ENCODE measurements at regions not wholly inside any gene's neighbourhood (a gene's known extent, or its start where the extent isn't known, plus 50 kb on each side); places are given as distances from the start of the nearest gene placed in this dataset.
"Not testable (repeated sequence)": the region's sequence is repeated elsewhere in the genome, so short reads cannot be mapped to it uniquely, and the experiment has no call there.

- WGBS = 79% methylated on average over 6 of the region's 6 CpGs
- Histone ChIP-seq H3K36me3 (no peaks in the 10 kb centered on the region), H3K27ac (no peak overlapping the region), H3K9me3 (no peaks in the 10 kb centered on the region), H3K27me3 (no peaks in the 10 kb centered on the region), H3K4me3 (no peak overlapping the region), H3K4me1 (no peaks in the 10 kb centered on the region)
- no peak for DNase-seq (ENCODE audit: low spot score in 2 of 2)
- TF ChIP-seq POLR2A (IDR thresholded peaks at IDR 0.05) (no peak), POLR2AphosphoS5 (IDR thresholded peaks at IDR 0.05) (no peak), EP300 (IDR thresholded peaks at IDR 0.05) (no peak)
- TF ChIP-seq, protein P1, sequence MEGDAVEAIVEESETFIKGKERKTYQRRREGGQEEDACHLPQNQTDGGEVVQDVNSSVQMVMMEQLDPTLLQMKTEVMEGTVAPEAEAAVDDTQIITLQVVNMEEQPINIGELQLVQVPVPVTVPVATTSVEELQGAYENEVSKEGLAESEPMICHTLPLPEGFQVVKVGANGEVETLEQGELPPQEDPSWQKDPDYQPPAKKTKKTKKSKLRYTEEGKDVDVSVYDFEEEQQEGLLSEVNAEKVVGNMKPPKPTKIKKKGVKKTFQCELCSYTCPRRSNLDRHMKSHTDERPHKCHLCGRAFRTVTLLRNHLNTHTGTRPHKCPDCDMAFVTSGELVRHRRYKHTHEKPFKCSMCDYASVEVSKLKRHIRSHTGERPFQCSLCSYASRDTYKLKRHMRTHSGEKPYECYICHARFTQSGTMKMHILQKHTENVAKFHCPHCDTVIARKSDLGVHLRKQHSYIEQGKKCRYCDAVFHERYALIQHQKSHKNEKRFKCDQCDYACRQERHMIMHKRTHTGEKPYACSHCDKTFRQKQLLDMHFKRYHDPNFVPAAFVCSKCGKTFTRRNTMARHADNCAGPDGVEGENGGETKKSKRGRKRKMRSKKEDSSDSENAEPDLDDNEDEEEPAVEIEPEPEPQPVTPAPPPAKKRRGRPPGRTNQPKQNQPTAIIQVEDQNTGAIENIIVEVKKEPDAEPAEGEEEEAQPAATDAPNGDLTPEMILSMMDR (IDR thresholded peaks at IDR 0.05) = no peak
Measured at GRCh38 chr4:120000591-120001296, 65.9 kb downstream of the MAD2L1 start.

DNA sequence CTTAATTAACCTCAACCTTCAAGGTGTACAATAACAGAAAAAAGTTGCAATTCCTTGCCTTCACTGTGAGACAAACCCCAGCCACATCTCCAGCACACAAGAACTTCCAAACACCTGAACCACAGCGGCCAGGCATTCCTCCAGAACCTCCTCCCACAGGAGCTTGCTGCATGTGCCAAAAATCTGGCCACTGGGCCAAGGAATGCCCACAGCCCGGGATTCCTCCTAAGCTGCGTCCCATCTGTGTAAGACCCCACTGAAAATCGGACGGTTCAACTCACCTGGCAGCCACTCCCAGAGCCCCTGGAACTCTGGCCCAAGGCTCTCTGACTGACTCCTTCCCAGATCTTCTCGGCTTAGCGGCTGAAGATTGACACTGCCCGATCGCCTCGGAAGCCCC is 70.6 kb downstream of the MAD2L1 start:
- not testable (repeated sequence) for H3K36me3 ChIP-seq; DNase-seq (ENCODE audit: low spot score in 2 of 2); H3K9me3 ChIP-seq; H3K27ac ChIP-seq; H3K4me3 ChIP-seq; H3K27me3 ChIP-seq; H3K4me1 ChIP-seq
- 91% methylated on average over 9 of the region's 10 CpGs for WGBS

- DNase-seq (ENCODE audit: low spot score in 2 of 2) = no peak
- no peaks in the 10 kb centered on the region for H3K4me1 ChIP-seq
- H3K36me3 ChIP-seq = no peaks in the 10 kb centered on the region
- TF ChIP-seq POLR2A (IDR thresholded peaks at IDR 0.05) = no peak
- no peak for TF ChIP-seq EP300 (IDR thresholded peaks at IDR 0.05)
- TF ChIP-seq, protein P1 (IDR thresholded peaks at IDR 0.05) = no peak
- no peak for TF ChIP-seq POLR2AphosphoS5 (IDR thresholded peaks at IDR 0.05)
- H3K27me3 ChIP-seq = no peaks in the 10 kb centered on the region
- H3K27ac ChIP-seq = no peak overlapping the region
- no peaks in the 10 kb centered on the region for H3K9me3 ChIP-seq
- H3K4me3 ChIP-seq = no peak overlapping the region
- WGBS = 49% methylated on average over 2 of the region's 2 CpGs
Measured at GRCh38 chr4:119984996-119985395, 81.7 kb downstream of the MAD2L1 start.

GRCh38 chr4:119982756-119983155 is 83.9 kb downstream of the MAD2L1 start:
- Histone ChIP-seq H3K4me1 (no peaks in the 10 kb centered on the region), H3K4me3 (no peak overlapping the region), H3K9me3 (no peaks in the 10 kb centered on the region), H3K27me3 (no peaks in the 10 kb centered on the region), H3K27ac (no peak overlapping the region), H3K36me3 (no peaks in the 10 kb centered on the region)
- DNase-seq (ENCODE audit: low spot score in 2 of 2) = no peak
- no peak for TF ChIP-seq EP300 (IDR thresholded peaks at IDR 0.05)
- TF ChIP-seq, protein P1 (IDR thresholded peaks at IDR 0.05) = no peak
- TF ChIP-seq POLR2A (IDR thresholded peaks at IDR 0.05) = no peak
- TF ChIP-seq POLR2AphosphoS5 (IDR thresholded peaks at IDR 0.05) = no peak

- DNase-seq (ENCODE audit: low spot score in 2 of 2) = no peak
- TF ChIP-seq EP300 (IDR thresholded peaks at IDR 0.05) (no peak), POLR2A (IDR thresholded peaks at IDR 0.05) (no peak), POLR2AphosphoS5 (IDR thresholded peaks at IDR 0.05) (no peak)
- TF ChIP-seq, protein P1 (IDR thresholded peaks at IDR 0.05) = no peak
- Histone ChIP-seq H3K4me3 (no peak overlapping the region), H3K4me1 (no peaks in the 10 kb centered on the region), H3K9me3 (no peaks in the 10 kb centered on the region), H3K27me3 (no peaks in the 10 kb centered on the region), H3K27ac (no peak overlapping the region), H3K36me3 (no peaks in the 10 kb centered on the region)
- 53% methylated on average over 2 of the region's 2 CpGs for WGBS
Measured at GRCh38 chr4:119980456-119980855, 86.2 kb downstream of the MAD2L1 start.

All from suprapubic skin (tissue), 4 donors.